NT2/D1 (cell line): ENCODE measurements at regions not wholly inside any gene's neighbourhood (a gene's known extent, or its start where the extent isn't known, plus 50 kb on each side); places are given as distances from the start of the nearest gene placed in this dataset.

Source experiments
- DNase-seq: peaks from one replicate; pipeline ENCODE4 v3.0.0-alpha.2; 2011; ENCODE audit warnings: low read depth, low spot score
- H3K27me3 ChIP-seq: 2 replicates; pipeline ENCODE4 v1.6.0; 2011; ENCODE audit warnings: mild to moderate bottlenecking; ENCODE audit not compliant: insufficient read length, insufficient read depth
- H3K36me3 ChIP-seq: 2 replicates; pipeline ENCODE4 v1.6.1; 2011; ENCODE audit warnings: mild to moderate bottlenecking, low read length, mixed read lengths; ENCODE audit not compliant: insufficient read depth, insufficient read length
- H3K4me1 ChIP-seq: 2 replicates; pipeline ENCODE4 v1.5.1; 2011; ENCODE audit not compliant: insufficient read depth, insufficient read length
- H3K4me3 ChIP-seq: 2 replicates; pipeline ENCODE4 v1.5.1; 2011; ENCODE audit warnings: low read depth; ENCODE audit not compliant: insufficient read length
- H3K9ac ChIP-seq: 2 replicates; pipeline ENCODE4 v1.6.0; 2011; ENCODE audit warnings: low read depth; ENCODE audit not compliant: insufficient read length
- H3K9me3 ChIP-seq: 2 replicates; pipeline ENCODE4 v1.5.1; 2011; ENCODE audit warnings: mild to moderate bottlenecking, low read length; ENCODE audit not compliant: insufficient read depth
- SUZ12 ChIP-seq: IDR thresholded peaks from 2 replicates; pipeline ENCODE4 v1.6.1; 2011; ENCODE audit not compliant: insufficient read length, insufficient read depth; ENCODE audit errors: extremely low read depth
- YY1 ChIP-seq: IDR thresholded peaks from 2 replicates; pipeline ENCODE4 v1.6.1; 2011; ENCODE audit not compliant: insufficient read length, insufficient read depth
- ZNF274 ChIP-seq: IDR thresholded peaks from 2 replicates; pipeline ENCODE4 v1.6.1; 2011; ENCODE audit warnings: mild to moderate bottlenecking, low read depth, low read length

DNA sequence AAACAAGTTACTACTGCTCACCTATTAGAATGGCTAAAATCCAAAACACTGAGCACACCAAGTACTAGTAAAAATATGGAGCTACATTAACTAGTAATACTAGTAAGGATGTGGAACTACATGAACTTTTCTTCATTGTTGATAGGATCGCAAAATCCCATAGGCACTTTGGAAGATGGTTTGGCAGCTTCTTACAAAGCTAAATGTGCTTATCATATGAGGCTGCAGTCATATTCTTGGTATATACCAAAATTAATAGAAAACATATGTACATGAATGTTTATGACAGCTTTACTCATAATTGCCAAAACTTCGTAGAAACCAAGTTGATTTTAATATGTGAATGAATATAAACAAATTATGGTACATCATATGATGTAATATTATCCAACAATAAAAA, 366.8 kb upstream of the KCNMB2 start:
- TF ChIP-seq SUZ12 (no peak), ZNF274 (no peak)
- DNase-seq = no peak
- no peaks in the 10 kb centered on the region for H3K27me3 ChIP-seq
- H3K4me3 ChIP-seq = no peak overlapping the region
- no peaks in the 10 kb centered on the region for H3K36me3 ChIP-seq
- no peaks in the 10 kb centered on the region for H3K4me1 ChIP-seq
- H3K9me3 ChIP-seq = no peaks in the 10 kb centered on the region
- H3K9ac ChIP-seq = no peak overlapping the region

DNA sequence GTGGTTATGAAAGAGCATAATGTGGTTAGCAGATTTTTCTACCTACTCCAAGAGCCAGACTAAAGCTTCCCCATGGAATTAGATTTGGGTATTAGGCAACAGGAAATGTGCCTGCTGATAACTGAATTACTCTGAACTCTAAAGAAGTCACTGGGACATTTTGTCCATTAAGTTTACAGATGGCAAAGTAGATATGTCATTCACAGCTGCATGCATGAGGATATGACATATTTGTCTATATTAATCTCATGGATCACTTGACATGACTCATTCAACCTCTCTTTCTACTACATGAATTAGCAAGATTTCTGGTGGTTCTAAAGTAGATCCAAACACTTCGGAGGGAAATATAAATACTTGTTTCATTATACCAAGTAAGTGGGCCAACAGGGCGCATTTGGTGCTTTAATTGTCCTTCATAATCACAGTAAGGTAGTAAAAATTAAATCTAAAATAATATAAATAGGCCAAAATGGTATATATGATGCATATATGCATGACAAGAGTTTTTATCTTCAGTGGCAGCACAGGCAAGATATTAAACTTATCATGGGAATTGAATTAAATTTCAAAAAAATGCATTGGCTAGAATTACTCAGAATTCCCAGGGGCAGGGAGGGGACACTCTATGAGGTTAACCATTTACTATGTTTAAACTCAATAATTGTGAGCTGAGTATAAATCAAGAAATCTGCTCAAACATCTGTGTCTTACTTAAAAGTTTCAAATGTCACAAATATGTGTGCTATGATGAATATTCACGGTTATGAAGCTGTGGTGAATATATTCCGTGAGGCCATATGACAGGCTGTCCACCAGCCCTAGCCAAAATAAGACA, 365.3 kb upstream of the KCNMB2 start:
- no peaks in the 10 kb centered on the region for H3K27me3 ChIP-seq
- TF ChIP-seq YY1 = no peak
- TF ChIP-seq ZNF274 = no peak
- TF ChIP-seq SUZ12 = no peak
- DNase-seq = no peak
- H3K4me3 ChIP-seq = no peak overlapping the region
- no peaks in the 10 kb centered on the region for H3K9me3 ChIP-seq
- H3K36me3 ChIP-seq = no peaks in the 10 kb centered on the region
- H3K4me1 ChIP-seq = no peaks in the 10 kb centered on the region
- no peak overlapping the region for H3K9ac ChIP-seq

DNA sequence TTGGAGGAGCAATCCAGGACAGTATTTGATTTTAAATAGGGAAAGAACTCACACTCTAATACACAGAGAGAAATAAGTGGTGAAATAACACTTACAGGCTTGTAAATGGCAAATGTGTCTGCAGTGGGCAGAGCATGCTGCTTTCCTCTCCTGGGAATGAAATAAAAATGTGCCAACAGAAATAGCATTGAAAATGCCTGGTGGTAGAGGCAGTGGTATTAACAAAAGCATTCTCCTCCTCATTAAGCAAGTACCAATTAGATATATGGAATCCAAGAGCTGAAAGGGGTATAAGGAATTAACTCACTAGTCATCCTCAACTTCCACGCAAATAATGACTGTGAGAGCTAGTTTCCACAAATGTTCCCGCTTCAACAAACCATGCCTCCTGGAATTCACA, 364.1 kb upstream of the KCNMB2 start:
- no peak overlapping the region for H3K4me3 ChIP-seq
- H3K9me3 ChIP-seq = no peaks in the 10 kb centered on the region
- H3K4me1 ChIP-seq = no peaks in the 10 kb centered on the region
- no peak for DNase-seq
- H3K36me3 ChIP-seq = no peaks in the 10 kb centered on the region
- H3K9ac ChIP-seq = no peak overlapping the region
- TF ChIP-seq SUZ12 (no peak), YY1 (no peak), ZNF274 (no peak)
- H3K27me3 ChIP-seq = no peaks in the 10 kb centered on the region

DNA sequence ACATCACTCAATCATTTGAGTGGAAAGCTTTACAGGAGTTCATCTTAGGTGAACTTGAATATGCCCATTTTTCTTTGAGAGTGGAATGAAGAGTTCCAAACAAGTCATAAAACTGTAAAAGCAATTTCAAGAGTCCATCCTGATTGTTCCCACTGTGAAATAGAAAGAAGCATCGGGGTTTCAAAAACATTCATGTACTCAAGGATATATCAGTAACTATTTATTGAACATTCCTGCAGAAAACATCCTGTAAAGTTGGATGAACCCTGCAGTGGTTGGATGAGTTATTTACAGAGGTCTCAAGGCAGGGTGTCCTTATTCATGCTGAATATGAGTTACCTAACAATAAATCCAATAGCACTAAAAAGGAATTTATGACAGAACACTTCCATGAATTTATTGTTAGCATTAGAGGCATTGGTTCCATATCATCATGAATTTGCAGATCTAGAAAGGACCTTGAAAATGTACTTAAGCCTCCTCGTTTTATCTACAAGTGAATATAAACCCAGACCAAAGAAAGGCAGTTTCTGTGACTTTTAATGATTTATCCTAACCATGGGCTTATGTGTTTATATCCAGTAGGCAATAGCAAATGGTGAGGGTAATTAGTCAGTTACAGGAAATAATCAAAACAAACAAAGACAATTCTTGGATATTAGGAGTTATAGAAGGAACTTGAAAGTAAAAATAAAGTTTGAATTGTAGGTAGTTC, 361.9 kb upstream of the KCNMB2 start:
- Histone ChIP-seq H3K9me3 (no peaks in the 10 kb centered on the region), H3K27me3 (no peaks in the 10 kb centered on the region)
- no peak for DNase-seq

DNA sequence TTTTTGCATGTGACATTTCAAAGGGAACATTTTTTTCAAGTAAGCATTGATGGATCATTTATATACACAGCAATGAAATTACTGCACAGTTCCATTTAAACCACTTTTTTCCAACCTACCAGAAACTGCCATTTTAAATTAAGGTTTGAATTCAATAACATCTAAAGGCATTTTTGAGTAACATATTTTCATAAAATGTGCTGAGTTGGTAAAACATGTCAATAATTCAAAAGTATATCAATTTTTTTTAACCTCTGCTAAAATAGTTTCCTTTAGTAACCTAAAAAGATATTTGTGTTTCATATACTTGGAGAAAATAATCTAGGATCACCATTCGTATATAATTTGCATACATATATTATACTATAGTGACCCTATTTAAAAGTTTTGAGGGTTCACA, 355.1 kb upstream of the KCNMB2 start:
- H3K9me3 ChIP-seq = no peaks in the 10 kb centered on the region
- no peak overlapping the region for H3K9ac ChIP-seq
- H3K27me3 ChIP-seq = no peaks in the 10 kb centered on the region
- no peaks in the 10 kb centered on the region for H3K4me1 ChIP-seq
- no peak for TF ChIP-seq ZNF274
- TF ChIP-seq YY1 = no peak
- no peaks in the 10 kb centered on the region for H3K36me3 ChIP-seq
- H3K4me3 ChIP-seq = no peak overlapping the region
- no peak for DNase-seq

More for the DNA sequence above, 361.9 kb upstream of the KCNMB2 start:
- TF ChIP-seq ZNF274 (no peak), YY1 (no peak), SUZ12 (no peak)
- H3K36me3 ChIP-seq = no peaks in the 10 kb centered on the region
- no peak overlapping the region for H3K9ac ChIP-seq
- H3K4me1 ChIP-seq = no peaks in the 10 kb centered on the region
- no peak overlapping the region for H3K4me3 ChIP-seq

DNA sequence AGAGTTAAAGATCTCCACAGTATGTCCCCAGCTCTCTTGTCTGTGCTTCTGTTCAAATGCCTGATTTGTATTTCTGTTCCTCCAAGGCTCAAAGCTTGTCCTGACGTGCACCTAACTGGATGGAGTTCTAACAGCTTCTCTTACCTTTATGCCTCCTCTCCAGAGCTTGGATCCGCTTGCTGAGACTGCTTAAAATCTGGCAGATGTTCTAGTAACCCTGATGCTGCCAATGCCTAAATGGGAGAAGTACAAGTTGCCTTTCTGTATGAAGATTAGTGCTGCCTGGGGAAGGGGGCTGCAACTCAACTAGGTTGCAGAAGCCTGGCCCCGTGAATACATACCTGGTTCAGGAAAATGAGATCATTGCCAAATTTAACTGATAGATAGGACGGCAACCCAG, 354.5 kb upstream of the KCNMB2 start:
- H3K27me3 ChIP-seq = no peaks in the 10 kb centered on the region
- no peaks in the 10 kb centered on the region for H3K4me1 ChIP-seq
- H3K36me3 ChIP-seq = no peaks in the 10 kb centered on the region
- no peaks in the 10 kb centered on the region for H3K9me3 ChIP-seq
- DNase-seq = no peak
- no peak overlapping the region for H3K9ac ChIP-seq
- H3K4me3 ChIP-seq = no peak overlapping the region
- TF ChIP-seq YY1 (no peak), ZNF274 (no peak), SUZ12 (no peak)

DNA sequence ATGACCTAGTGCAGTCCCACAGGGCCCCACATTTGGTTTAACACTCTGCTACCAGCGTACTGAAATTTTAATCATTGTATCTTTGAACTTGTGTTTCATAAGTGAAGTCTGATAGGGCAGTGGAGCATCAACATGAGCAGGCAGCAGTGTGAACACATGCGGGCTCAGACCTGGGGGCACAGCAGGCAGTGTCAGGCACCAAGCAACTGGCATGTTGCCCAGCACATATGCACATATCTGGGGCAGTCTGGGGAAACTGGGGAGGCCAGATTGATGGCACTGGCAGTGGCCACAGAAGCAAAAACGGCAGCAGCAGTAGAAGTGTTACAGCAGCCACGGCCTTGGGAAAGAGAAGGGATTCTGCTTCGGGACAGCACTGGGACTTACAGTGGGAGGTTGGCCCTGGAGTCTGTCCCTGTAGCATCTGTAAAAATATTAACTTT, 353.9 kb upstream of the KCNMB2 start:
- no peak for DNase-seq
- H3K4me3 ChIP-seq = no peak overlapping the region
- H3K27me3 ChIP-seq = no peaks in the 10 kb centered on the region
- H3K9me3 ChIP-seq = no peaks in the 10 kb centered on the region
- H3K4me1 ChIP-seq = no peaks in the 10 kb centered on the region
- TF ChIP-seq ZNF274 (no peak), SUZ12 (no peak)
- no peak overlapping the region for H3K9ac ChIP-seq
- H3K36me3 ChIP-seq = no peaks in the 10 kb centered on the region
